ENCODE measurements at regions not wholly inside any gene's neighbourhood (a gene's known extent, or its start where the extent isn't known, plus 50 kb on each side); places are given as distances from the start of the nearest gene placed in this dataset.

DNA sequence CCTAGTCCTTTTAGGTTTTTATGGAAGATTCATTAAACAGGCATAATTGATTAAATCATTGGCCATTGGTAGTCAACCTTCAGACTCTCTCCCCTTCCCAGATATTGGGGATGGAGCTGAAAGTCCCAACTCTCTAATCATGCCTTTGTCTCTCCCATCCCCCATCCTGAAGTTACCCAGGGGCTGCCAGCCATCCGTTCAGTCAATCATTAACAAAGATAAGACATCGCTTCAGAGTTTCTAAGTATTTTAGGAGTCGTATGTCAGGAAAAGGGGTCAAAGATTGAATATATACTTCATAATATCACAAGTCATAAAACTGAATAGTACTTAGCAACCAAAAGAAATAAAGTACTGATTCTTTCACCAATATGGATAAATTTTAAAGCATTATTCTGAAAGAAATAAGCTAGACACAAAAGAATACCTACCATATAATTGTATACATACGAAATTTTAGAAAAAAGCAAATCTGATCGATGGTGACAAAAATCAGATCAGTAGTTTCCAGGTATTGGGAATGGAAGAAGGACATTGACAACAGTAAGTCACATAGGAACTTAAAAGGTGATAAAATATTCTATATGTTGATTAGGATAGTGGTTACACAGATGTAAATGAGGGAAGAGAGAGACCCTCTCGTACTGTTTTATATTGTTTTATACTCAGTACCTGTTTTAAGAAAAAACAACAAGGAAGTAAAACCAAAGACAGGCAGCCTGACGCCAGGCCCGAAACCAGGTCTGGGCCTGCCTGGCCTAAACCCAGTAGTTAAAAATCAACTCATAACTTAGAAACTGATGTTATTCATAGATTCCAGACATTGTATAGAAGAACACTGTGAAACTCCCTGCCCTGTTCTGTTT is 414.4 kb downstream of the DAD1 start:
- no peak for TF ChIP-seq JUND (IDR thresholded peaks at IDR 0.05; ENCODE audit: low read depth)
- no peak for DNase-seq (ENCODE audit: low read depth in 1 of 2, low spot score in 1 of 2)

DNA sequence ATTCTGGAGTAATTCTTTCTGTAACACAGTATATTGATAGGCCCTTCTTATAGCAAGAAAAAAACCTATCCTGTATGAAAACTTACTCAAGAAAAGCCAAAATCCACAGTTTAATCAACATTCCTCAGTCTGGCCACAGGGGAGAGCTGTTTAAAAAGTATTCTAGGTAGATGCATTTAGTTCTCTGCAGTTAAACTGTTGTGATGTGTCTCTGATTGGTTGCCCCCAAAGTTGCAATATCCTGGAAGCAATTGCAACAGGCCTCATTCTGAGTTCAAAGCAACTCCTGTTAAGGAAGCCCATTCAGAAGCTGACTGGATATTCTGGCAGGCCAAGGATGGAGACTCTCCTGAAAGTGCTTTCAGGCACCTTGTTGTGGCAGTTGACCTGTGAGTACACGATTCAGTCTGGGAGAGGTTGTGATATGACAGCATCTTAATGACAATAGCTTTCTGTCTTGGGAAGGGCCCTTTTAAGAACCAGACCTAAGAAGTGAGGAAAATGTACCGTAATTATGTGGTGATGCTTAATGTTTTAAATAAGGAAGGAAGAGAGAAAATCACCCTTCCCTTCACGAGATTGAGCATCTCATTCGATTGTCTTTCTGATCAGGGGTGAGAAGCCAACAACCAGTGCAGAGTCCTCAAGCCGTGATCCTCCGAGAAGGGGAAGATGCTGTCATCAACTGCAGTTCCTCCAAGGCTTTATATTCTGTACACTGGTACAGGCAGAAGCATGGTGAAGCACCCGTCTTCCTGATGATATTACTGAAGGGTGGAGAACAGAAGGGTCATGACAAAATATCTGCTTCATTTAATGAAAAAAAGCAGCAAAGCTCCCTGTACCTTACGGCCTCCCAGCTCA is 420.7 kb downstream of the DAD1 start:
- in situ Hi-C loops (cut with HindIII; ENCODE audit: low pct_unique_long_range_greater_than_20kb, low sequenced_read_pairs): no loop called here
- DNase-seq (ENCODE audit: low read depth in 1 of 2, low spot score in 1 of 2): no peak
- no peak for TF ChIP-seq JUND (IDR thresholded peaks at IDR 0.05; ENCODE audit: low read depth)

More for the DNA sequence above, 414.4 kb downstream of the DAD1 start:
- in situ Hi-C loops (cut with HindIII; ENCODE audit: low pct_unique_long_range_greater_than_20kb, low sequenced_read_pairs): no loop called here

DNA sequence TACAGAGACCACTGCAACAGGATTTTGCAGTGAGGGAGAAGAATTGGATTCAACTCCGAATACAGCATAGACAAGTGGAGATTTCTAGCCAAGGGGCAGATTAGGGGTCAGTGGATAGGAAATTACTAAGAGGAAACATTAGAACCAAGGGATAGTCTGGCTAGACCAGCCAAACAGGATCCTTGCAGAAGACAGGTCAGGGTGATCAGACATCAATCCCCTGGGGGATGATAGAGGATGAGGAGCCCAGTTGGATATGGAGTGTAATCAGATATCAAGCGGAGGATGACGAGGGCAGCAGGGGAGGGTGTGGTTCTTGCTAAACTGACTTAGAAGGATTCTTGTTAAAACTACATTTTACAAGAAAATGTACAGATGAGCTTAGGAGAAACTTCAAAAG is 424.4 kb downstream of the DAD1 start:
- in situ Hi-C loops (cut with HindIII; ENCODE audit: low pct_unique_long_range_greater_than_20kb, low sequenced_read_pairs): no loop called here
- no peak for DNase-seq (ENCODE audit: low read depth in 1 of 2, low spot score in 1 of 2)
- TF ChIP-seq JUND (IDR thresholded peaks at IDR 0.05; ENCODE audit: low read depth): no peak

DNA sequence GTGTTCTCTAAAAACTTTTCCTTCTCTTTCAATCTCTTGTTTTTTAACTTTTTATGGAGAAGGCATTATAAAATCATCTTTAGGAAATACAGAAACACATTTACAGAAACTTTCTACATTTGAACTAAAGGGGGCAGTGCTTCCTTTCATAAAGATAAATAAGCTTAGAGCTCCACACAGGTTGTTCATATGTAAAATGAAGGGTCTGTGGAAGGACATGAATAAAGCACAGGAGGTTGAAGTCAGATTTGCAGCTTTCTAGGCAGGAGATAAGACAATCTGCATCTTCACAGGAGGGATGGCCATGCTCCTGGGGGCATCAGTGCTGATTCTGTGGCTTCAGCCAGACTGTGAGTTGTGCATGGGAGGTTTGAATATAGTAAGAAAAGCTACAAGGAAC is 426.0 kb downstream of the DAD1 start:
- in situ Hi-C loops (cut with HindIII; ENCODE audit: low pct_unique_long_range_greater_than_20kb, low sequenced_read_pairs): no loop called here
- DNase-seq (ENCODE audit: low read depth in 1 of 2, low spot score in 1 of 2): no peak
- TF ChIP-seq JUND (IDR thresholded peaks at IDR 0.05; ENCODE audit: low read depth): no peak

DNA sequence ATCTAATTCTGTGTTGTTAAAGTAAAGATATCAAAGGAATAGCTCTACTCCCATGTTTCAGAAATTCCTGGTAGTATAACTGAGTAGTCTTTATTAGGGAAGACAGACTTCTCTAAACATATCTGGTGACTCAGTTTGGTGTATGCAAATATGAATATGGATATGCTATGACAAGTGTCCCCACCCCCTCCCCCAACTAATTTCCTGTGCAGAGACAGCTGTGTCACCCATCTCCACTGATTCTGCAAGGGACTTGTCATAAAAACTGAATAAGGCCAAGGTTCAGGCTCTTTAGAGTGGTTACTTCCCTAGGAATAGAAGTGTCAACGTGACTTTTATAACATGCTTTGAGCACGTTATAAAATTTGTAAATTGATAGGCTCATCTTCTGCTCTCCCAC is 429.1 kb downstream of the DAD1 start:
- in situ Hi-C loops (cut with HindIII; ENCODE audit: low pct_unique_long_range_greater_than_20kb, low sequenced_read_pairs): no loop called here
- DNase-seq (ENCODE audit: low read depth in 1 of 2, low spot score in 1 of 2): no peak
- TF ChIP-seq JUND (IDR thresholded peaks at IDR 0.05; ENCODE audit: low read depth): no peak

DNA sequence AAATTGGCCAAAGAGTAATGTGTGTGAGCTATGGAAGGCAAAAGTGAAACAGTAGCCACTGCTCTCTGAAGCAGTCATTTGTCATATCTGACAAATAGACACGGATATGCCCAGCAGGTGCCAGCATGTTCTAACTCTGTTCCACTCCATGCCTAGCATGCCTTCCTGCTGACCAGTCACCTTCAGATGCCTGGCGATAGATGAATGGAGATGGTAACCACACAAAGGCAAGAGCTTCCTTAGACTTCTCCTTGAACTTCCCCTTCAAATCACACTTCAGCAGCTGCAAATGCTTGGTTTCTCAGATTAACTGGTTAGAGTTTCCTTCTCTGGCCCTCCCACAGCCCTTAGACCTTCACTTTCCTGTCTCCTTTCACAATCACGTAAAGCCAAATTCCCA is 429.9 kb downstream of the DAD1 start:
- peak in 1 of 2 experiments; percentile 16 for DNase-seq (ENCODE audit: low read depth in 1 of 2, low spot score in 1 of 2)
- in situ Hi-C loops (cut with HindIII; ENCODE audit: low pct_unique_long_range_greater_than_20kb, low sequenced_read_pairs): no loop called here
- no peak for TF ChIP-seq JUND (IDR thresholded peaks at IDR 0.05; ENCODE audit: low read depth)

DNA sequence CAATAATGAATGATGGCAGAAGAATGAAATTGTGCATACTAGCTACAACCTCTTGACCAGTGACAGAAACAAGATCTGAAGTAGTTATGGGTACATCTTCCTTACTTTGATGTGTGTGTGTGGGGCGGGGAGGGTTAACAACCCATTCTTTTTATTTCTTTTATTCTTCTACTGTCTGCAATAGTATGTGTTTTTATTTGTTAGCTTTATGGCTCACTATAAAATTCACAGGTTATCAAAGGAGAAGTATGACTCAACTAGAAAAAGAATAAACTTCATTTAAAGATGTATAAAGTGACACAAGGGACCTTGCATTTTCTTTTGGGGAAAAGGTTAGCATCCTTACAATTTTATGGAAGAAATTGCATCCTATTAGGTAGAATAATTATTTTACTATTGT is 430.5 kb downstream of the DAD1 start:
- no peak for DNase-seq (ENCODE audit: low read depth in 1 of 2, low spot score in 1 of 2)
- in situ Hi-C loops (cut with HindIII; ENCODE audit: low pct_unique_long_range_greater_than_20kb, low sequenced_read_pairs): no loop called here
- TF ChIP-seq JUND (IDR thresholded peaks at IDR 0.05; ENCODE audit: low read depth): no peak

DNA sequence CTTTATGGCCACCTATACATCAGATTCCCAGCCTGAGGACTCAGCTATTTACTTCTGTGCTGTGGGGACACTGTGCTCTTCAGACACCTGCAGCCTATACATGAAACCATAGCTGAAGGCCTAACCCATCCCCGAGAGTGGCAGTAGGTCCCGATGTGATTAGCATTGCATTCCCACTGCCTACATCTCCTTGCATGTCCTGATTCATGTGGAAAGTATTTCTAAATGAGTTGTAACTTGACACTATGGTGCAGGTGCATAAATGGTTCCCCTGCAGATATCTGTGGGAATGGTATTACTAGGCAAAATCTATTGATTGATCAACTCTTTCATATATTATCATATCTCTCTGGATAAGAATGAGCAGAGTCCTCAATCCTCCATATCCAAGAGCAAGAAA is 433.5 kb downstream of the DAD1 start:
- in situ Hi-C loops (cut with HindIII; ENCODE audit: low pct_unique_long_range_greater_than_20kb, low sequenced_read_pairs): no loop called here
- no peak for DNase-seq (ENCODE audit: low read depth in 1 of 2, low spot score in 1 of 2)
- TF ChIP-seq JUND (IDR thresholded peaks at IDR 0.05; ENCODE audit: low read depth): no peak

DNA sequence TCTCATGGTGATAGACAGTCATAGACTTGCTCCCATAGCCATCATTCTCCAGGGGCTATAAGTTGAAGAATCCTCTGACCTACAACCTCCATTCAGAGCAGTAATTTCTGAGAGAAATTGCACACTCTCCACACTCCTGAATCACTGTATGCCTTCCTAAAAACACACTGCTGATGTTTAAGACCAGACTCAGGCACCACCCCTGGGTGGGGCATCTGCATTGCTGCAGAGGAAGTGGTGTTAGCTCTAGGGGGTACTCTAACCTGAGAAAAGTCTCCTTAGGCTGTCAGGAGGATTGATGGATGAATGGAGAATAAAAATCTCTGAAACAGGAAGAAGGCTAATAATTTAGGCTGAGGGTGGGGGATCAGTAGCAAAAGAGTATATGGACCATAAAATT is 436.1 kb downstream of the DAD1 start:
- in situ Hi-C loops (cut with HindIII; ENCODE audit: low pct_unique_long_range_greater_than_20kb, low sequenced_read_pairs): no loop called here
- TF ChIP-seq JUND (IDR thresholded peaks at IDR 0.05; ENCODE audit: low read depth): no peak
- no peak for DNase-seq (ENCODE audit: low read depth in 1 of 2, low spot score in 1 of 2)

DNA sequence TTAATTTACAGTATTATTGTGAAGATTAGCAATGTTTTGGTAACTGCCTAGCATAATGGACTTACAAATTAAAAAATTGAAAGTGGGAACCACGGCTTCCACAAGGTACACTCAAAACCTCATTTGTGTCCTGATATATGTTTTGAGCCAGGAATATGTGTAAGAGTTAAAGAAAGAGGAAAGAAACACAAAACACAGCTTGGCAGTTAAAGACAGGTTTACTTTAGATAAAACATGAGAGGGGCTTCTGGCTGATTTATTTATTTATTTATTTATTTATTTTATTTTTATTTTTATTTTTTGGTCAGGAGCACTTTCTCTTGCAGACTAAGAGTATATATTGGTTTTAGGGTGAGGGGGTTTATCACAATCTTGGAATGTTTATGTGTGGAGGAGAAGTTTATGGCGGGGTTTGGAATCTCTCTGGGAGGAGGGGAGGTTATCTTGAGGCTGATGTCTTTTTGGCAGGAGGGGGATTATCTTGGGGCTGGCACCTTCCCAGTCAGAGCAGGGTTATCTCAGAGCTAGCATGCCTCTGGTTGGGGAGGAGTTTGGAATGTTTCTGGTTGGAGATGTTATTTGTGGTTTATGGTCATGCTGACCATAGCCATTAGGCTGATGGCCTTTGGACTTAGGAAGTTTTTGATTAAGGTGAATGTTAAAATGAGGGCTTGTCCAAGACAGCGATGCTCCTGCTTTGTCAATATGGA is 436.7 kb downstream of the DAD1 start:
- in situ Hi-C loops (cut with HindIII; ENCODE audit: low pct_unique_long_range_greater_than_20kb, low sequenced_read_pairs): no loop called here
- DNase-seq (ENCODE audit: low read depth in 1 of 2, low spot score in 1 of 2): no peak
- no peak for TF ChIP-seq JUND (IDR thresholded peaks at IDR 0.05; ENCODE audit: low read depth)

DNA sequence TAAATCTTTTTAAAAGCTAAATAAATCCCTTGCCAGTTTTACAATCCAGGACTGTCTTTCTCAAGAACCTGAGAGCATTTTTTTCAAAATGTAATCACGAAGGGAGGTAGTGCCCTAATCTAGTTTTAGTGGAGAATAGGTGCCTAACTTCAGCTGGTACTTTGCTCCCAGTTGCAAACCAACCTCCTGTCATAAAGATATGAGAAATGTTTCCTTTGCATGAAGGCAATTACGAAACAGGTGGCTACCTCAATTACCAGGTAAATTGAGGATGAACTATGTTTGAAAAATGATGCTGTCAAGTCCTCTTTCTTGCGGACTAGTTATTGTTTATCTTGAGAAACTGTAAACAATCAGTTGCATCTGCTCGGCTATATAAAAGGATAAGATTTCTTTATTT is 437.9 kb downstream of the DAD1 start:
- in situ Hi-C loops (cut with HindIII; ENCODE audit: low pct_unique_long_range_greater_than_20kb, low sequenced_read_pairs): no loop called here
- no peak for DNase-seq (ENCODE audit: low read depth in 1 of 2, low spot score in 1 of 2)
- no peak for TF ChIP-seq JUND (IDR thresholded peaks at IDR 0.05; ENCODE audit: low read depth)

DNA sequence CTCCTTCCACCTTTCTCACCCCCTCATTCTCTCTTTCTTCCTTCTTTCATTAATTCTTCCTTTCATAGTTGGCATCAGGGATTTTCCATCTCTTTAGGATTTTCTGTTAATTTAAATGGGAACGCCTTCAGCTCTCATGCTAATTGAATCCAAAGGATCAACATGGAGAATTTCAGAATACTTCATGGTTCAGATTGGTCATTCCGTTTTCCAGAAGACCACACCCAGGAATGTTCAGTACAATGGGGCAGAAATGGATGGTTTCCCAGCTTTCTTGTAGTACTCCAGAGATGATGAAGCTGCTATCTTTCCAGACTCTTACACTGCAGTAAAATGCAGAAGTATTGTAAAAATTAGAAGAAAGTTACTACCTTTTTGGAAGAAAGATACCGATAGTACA is 440.0 kb downstream of the DAD1 start:
- no peak for DNase-seq (ENCODE audit: low read depth in 1 of 2, low spot score in 1 of 2)
- TF ChIP-seq JUND (IDR thresholded peaks at IDR 0.05; ENCODE audit: low read depth): no peak
- in situ Hi-C loops (cut with HindIII; ENCODE audit: low pct_unique_long_range_greater_than_20kb, low sequenced_read_pairs): no loop called here
